ENCODE measurements at regions not wholly inside any gene's neighbourhood (a gene's known extent, or its start where the extent isn't known, plus 50 kb on each side); places are given as distances from the start of the nearest gene placed in this dataset.

- H4K5ac ChIP-seq (ENCODE audit: insufficient read length, low read depth, low read length): no peak overlapping the region
- WGBS (ENCODE audit: extremely low coverage, insufficient read length, low lambda C conversion rate): no CpG with 5 or more reads among the region's 1 CpG
Observed at GRCh38 chr6:53202052-53202451, 53.4 kb upstream of the GCM1 start.

More at GRCh38 chr6:53202052-53202451, 53.4 kb upstream of the GCM1 start:
- Histone ChIP-seq H3T11ph (ENCODE audit: low read length) (no peak overlapping the region), H4K20me1 (ENCODE audit: control insufficient read depth, insufficient read depth, insufficient read length) (no peaks in the 10 kb centered on the region), H3K14ac (ENCODE audit: insufficient read depth, low read length) (no peak overlapping the region), H3K4me1 (ENCODE audit: insufficient read depth, low read length) (no peaks in the 10 kb centered on the region), H3K27ac (ENCODE audit: insufficient read length, low read depth, low read length) (no peak overlapping the region), H3K18ac (ENCODE audit: insufficient read length, low read depth, low read length) (no peak overlapping the region), H2BK5ac (ENCODE audit: insufficient read length, low read length) (no peak overlapping the region), H2AK5ac (ENCODE audit: insufficient read length, low read length) (no peak overlapping the region), H4K91ac (ENCODE audit: insufficient read length, low read depth, low read length) (no peak overlapping the region), H2AFZ (ENCODE audit: low read length) (no peak overlapping the region), H2BK120ac (ENCODE audit: low read depth, low read length, poor library complexity, severe bottlenecking) (no peak overlapping the region), H3K79me2 (ENCODE audit: insufficient read depth, low read length) (no peaks in the 10 kb centered on the region), H3K9ac (ENCODE audit: extremely low read depth, insufficient read length, low read length) (no peak overlapping the region), H3K79me1 (ENCODE audit: insufficient read depth, low read depth, low read length, poor library complexity, severe bottlenecking) (no peaks in the 10 kb centered on the region), H3K27me3 (ENCODE audit: insufficient read depth, low read length) (no peaks in the 10 kb centered on the region), H2BK15ac (ENCODE audit: low read depth, low read length) (no peak overlapping the region), H3K9me3 (ENCODE audit: control insufficient read depth, low read depth, low read length) (no peaks in the 10 kb centered on the region), H2BK12ac (ENCODE audit: insufficient read length, low read depth, low read length) (no peak overlapping the region), H3K23me2 (ENCODE audit: insufficient read length, low read depth, low read length, poor library complexity, severe bottlenecking) (no peaks in the 10 kb centered on the region), H4K8ac (replicated peaks; ENCODE audit: insufficient read length, low read depth, low read length) (no peak overlapping the region), H3K4me2 (ENCODE audit: insufficient read depth, insufficient read length, low read length) (no peak overlapping the region), H3K56ac (ENCODE audit: insufficient read length, low read depth, low read length) (no peak overlapping the region), H2BK20ac (ENCODE audit: low read depth, low read length, poor library complexity, severe bottlenecking) (no peak overlapping the region), H3K4ac (ENCODE audit: low read depth, low read length) (no peak overlapping the region), H3K23ac (ENCODE audit: insufficient read length, low read depth, low read length) (no peak overlapping the region)
- Mint-ChIP-seq H3K9me3 (no peaks in the 10 kb centered on the region), H3K4me3 (no peak overlapping the region), H3K36me3 (ENCODE audit: insufficient read depth in 1 of 3, low read depth in 3 of 3) (no peaks in the 10 kb centered on the region), H3K4me1 (peaks cover 6 to 7% of the 10 kb centered on the region in 2 experiments; a peak in 3 of 4 replicates), H3K27ac (no peak overlapping the region), H3K27me3 (ENCODE audit: low read depth) (no peaks in the 10 kb centered on the region)
- DNase-seq: no peak
- no peak for TF ChIP-seq CTCF (conservative IDR thresholded peaks at IDR 0.05)
